ENCODE measurements at regions not wholly inside any gene's neighbourhood (a gene's known extent, or its start where the extent isn't known, plus 50 kb on each side); places are given as distances from the start of the nearest gene placed in this dataset.

DNA sequence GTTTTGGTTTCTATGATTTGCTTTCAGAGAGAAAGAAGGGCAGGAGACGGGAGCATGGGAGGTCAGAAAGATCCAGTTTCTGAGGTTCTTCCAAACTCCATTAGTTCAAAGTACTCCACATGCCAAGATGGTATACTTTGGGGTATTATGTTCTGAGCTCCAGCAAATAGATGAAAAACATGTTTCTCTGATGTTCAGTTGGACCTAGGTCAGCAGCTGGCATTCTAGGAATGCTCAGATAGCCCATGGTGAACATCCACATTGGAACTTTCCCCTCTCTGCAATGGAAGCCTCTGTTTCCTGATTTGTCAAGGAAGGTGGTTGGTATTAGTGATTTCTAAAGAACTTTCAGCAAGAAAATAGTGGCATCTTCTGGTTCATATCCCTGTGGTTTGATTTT is 257.5 kb downstream of the KTN1 start:
- TF ChIP-seq, protein P1, sequence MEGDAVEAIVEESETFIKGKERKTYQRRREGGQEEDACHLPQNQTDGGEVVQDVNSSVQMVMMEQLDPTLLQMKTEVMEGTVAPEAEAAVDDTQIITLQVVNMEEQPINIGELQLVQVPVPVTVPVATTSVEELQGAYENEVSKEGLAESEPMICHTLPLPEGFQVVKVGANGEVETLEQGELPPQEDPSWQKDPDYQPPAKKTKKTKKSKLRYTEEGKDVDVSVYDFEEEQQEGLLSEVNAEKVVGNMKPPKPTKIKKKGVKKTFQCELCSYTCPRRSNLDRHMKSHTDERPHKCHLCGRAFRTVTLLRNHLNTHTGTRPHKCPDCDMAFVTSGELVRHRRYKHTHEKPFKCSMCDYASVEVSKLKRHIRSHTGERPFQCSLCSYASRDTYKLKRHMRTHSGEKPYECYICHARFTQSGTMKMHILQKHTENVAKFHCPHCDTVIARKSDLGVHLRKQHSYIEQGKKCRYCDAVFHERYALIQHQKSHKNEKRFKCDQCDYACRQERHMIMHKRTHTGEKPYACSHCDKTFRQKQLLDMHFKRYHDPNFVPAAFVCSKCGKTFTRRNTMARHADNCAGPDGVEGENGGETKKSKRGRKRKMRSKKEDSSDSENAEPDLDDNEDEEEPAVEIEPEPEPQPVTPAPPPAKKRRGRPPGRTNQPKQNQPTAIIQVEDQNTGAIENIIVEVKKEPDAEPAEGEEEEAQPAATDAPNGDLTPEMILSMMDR (IDR thresholded peaks at IDR 0.05) = no peak
- TF ChIP-seq EP300 (IDR thresholded peaks at IDR 0.05) (no peak), POLR2A (IDR thresholded peaks at IDR 0.05) (no peak)

All from ovary (tissue), 3 donors.